MM.1S (cell line): ENCODE measurements at regions not wholly inside any gene's neighbourhood (a gene's known extent, or its start where the extent isn't known, plus 50 kb on each side); places are given as distances from the start of the nearest gene placed in this dataset.

Experiments
- DNase-seq: peaks from one replicate; pipeline ENCODE4 v3.0.0-alpha.2; 2015
- H2AFZ ChIP-seq: fragments of 300-600 bp; sonication (generic); 2 replicates; pipeline ENCODE4 v1.6.0; 2016; ENCODE audit warnings: antibody characterized with exemption, low read length
- H3F3A ChIP-seq: fragments of 300-600 bp; sonication (generic); 2 replicates; pipeline ENCODE4 v1.6.1; 2016; ENCODE audit warnings: mild to moderate bottlenecking, antibody characterized with exemption, low read length, moderate library complexity, mixed read lengths; ENCODE audit not compliant: insufficient read depth
- H3K27ac ChIP-seq: fragments of 300-600 bp; sonication (generic); 2 replicates; pipeline ENCODE4 v1.5.1; 2016; ENCODE audit warnings: mild to moderate bottlenecking, low read length
- H3K27me3 ChIP-seq: fragments of 300-600 bp; sonication (generic); replicated peaks from 2 replicates; pipeline ENCODE4 v1.6.0; 2016; ENCODE audit warnings: low read length; ENCODE audit not compliant: insufficient read depth
- H3K36me3 ChIP-seq: fragments of 300-600 bp; sonication (generic); replicated peaks from 2 replicates; pipeline ENCODE4 v1.6.1; 2016; ENCODE audit warnings: mild to moderate bottlenecking, low read length, mixed read lengths; ENCODE audit not compliant: insufficient read depth
- H3K4me1 ChIP-seq: fragments of 300-600 bp; sonication (generic); 2 replicates; pipeline ENCODE4 v1.6.1; 2016; ENCODE audit warnings: low read length, mixed read lengths
- H3K4me2 ChIP-seq: fragments of 300-600 bp; sonication (generic); 2 replicates; pipeline ENCODE4 v1.6.0; 2016; ENCODE audit warnings: low read depth, low read length
- H3K4me3 ChIP-seq: fragments of 300-600 bp; sonication (generic); 2 replicates; pipeline ENCODE4 v1.5.1; 2016; ENCODE audit warnings: low read length, mixed read lengths
- H3K79me2 ChIP-seq: fragments of 300-600 bp; sonication (generic); 2 replicates; pipeline ENCODE4 v1.6.1; 2016; ENCODE audit warnings: mixed run types, low read length, mixed read lengths
- H3K9ac ChIP-seq: fragments of 300-600 bp; sonication (generic); 2 replicates; pipeline ENCODE4 v1.6.1; 2016; ENCODE audit warnings: low read length, mixed read lengths
- H3K9me2 ChIP-seq: fragments of 300-600 bp; sonication (generic); replicated peaks from 2 replicates; pipeline ENCODE4 v1.6.1; 2016; ENCODE audit warnings: mild to moderate bottlenecking, low read length, mixed read lengths; ENCODE audit not compliant: insufficient read depth
- H3K9me3 ChIP-seq: fragments of 300-600 bp; sonication (generic); replicated peaks from 2 replicates; pipeline ENCODE4 v1.6.1; 2016; ENCODE audit warnings: mild to moderate bottlenecking, low read length, mixed read lengths; ENCODE audit not compliant: insufficient read depth
- H4K20me1 ChIP-seq: fragments of 300-600 bp; sonication (generic); 2 replicates; pipeline ENCODE4 v1.6.1; 2016; ENCODE audit warnings: mild to moderate bottlenecking, low read length, moderate library complexity, mixed read lengths; ENCODE audit not compliant: insufficient read depth
- CTCF ChIP-seq: fragments of 300-600 bp; sonication (generic); IDR thresholded peaks from 2 replicates; pipeline ENCODE4 v1.5.1; 2016; ENCODE audit warnings: antibody characterized with exemption, low read length, mixed read lengths
- EZH2 ChIP-seq: fragments of 300-600 bp; sonication (generic); optimal IDR thresholded peaks from 2 replicates; pipeline ENCODE3; 2017; ENCODE audit warnings: low read depth, mild to moderate bottlenecking, antibody characterized with exemption, low read length, mixed read lengths
- EZH2phosphoT487 ChIP-seq: fragments of 300-600 bp; sonication (generic); IDR thresholded peaks from 2 replicates; pipeline ENCODE4 v1.6.1; 2018; ENCODE audit warnings: antibody characterized with exemption, low read length

- Histone ChIP-seq H3K4me2 (no peak overlapping the region), H3K9ac (no peak overlapping the region), H3K4me1 (no peaks in the 10 kb centered on the region), H3K4me3 (no peak overlapping the region), H3K27ac (no peak overlapping the region), H3K9me2 (no peaks in the 10 kb centered on the region), H3K9me3 (no peaks in the 10 kb centered on the region), H3K27me3 (no peaks in the 10 kb centered on the region), H2AFZ (no peak overlapping the region), H3K36me3 (no peaks in the 10 kb centered on the region), H3K79me2 (no peaks in the 10 kb centered on the region), H3F3A (no peaks in the 10 kb centered on the region), H4K20me1 (no peaks in the 10 kb centered on the region)
- TF ChIP-seq CTCF (no peak), EZH2phosphoT487 (no peak), EZH2 (no peak)
- no peak for DNase-seq
Observed at GRCh38 chr11:135008001-135008405, 596.0 kb upstream of the B3GAT1 start.

GRCh38 chr11:135006800-135007199 lies 594.8 kb upstream of the B3GAT1 start:
- Histone ChIP-seq H3K9me3 (no peaks in the 10 kb centered on the region), H3K4me3 (no peak overlapping the region), H3K36me3 (no peaks in the 10 kb centered on the region), H3K9ac (no peak overlapping the region), H3K27ac (no peak overlapping the region), H3K27me3 (no peaks in the 10 kb centered on the region), H3F3A (no peaks in the 10 kb centered on the region), H3K4me1 (no peaks in the 10 kb centered on the region), H3K79me2 (no peaks in the 10 kb centered on the region), H4K20me1 (no peaks in the 10 kb centered on the region), H3K9me2 (no peaks in the 10 kb centered on the region), H3K4me2 (no peak overlapping the region), H2AFZ (no peak overlapping the region)
- TF ChIP-seq CTCF = no peak
- no peak for TF ChIP-seq EZH2phosphoT487
- TF ChIP-seq EZH2 = no peak
- DNase-seq = no peak

GRCh38 chr11:135004495-135004894 lies 592.5 kb upstream of the B3GAT1 start:
- no peak for DNase-seq
- Histone ChIP-seq H3F3A (no peaks in the 10 kb centered on the region), H2AFZ (no peak overlapping the region), H3K9me3 (no peaks in the 10 kb centered on the region), H3K4me3 (no peak overlapping the region), H3K4me2 (no peak overlapping the region), H3K4me1 (no peaks in the 10 kb centered on the region), H3K27me3 (no peaks in the 10 kb centered on the region), H3K79me2 (no peaks in the 10 kb centered on the region), H4K20me1 (no peaks in the 10 kb centered on the region), H3K36me3 (no peaks in the 10 kb centered on the region), H3K9me2 (no peaks in the 10 kb centered on the region), H3K9ac (no peak overlapping the region), H3K27ac (no peak overlapping the region)
- TF ChIP-seq EZH2 (no peak), CTCF (no peak), EZH2phosphoT487 (no peak)
